ENCODE measurements at regions not wholly inside any gene's neighbourhood (a gene's known extent, or its start where the extent isn't known, plus 50 kb on each side); places are given as distances from the start of the nearest gene placed in this dataset.
"Not testable (repeated sequence)": the region's sequence is repeated elsewhere in the genome, so short reads cannot be mapped to it uniquely, and the experiment has no call there.

- not testable (repeated sequence) for DNase-seq
Observed at GRCh38 chr3:181925841-181926240, 214.1 kb downstream of the SOX2 start.

DNA sequence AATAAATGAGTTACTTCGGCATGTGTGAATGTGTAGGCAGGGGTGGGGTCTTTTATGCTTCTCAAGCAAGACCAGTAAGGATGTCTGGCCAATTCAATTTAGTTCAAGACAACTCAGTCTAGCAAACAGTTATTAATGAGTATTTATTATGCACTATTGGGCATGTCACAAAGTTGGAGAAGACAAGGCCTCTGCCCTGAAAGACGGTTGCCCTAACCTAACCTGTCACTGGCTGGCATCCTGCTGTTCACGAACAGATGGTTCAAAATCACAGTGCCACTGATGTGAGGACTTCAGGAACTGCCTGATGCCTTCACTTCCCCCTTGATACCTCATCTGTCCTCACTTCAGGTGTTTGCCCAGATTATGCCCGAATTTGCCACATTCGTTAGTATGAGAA lies 217.8 kb downstream of the SOX2 start:
- no peak for DNase-seq

DNA sequence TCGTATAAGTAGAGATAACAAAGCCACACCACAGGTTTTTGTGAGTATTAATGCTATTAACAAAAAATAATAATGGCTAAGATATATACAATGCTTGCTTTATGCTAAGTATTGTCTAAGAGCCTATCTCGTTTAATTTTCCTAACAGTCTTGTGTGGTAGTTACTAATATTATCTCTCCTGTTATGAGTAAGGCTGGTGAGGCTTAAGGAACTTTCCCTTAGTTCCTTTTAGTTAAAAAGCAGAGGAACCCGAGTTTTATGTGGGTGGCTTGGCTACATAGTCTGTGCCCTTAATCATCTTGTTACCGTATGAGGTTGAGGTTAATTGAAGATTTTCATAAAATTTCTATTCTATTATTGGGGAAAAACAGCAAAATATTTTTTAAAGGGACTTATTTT lies 218.4 kb downstream of the SOX2 start:
- no peak for DNase-seq

GRCh38 chr3:181932039-181932438 lies 220.3 kb downstream of the SOX2 start:
- DNase-seq: no peak

DNA sequence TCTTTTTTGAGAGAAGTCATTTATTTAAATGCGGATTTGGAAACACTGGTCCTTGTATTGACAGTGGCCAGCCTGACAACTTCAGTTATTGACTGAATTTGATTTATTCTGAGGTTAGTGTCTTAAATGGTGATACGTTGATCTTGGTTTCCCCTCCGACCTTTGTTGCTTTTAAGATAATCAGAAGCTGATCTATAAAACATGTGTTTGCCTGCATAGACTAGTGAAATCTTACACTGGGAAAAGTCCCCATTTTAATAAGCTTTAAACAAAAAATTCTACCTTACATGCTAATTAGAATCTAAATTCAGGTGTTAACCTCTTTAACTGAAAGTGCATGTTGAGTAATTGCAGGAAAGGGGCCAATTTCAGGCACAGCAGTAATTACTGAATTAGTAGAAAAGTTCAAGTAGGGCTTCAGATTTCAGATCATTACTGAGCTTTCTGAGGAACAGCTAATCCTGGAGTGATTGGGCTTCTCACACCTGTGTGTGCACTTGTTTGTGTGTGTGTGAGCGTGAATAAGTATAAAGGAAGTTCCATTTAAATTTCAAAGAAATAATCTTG lies 221.4 kb downstream of the SOX2 start:
- no peak for DNase-seq

DNA sequence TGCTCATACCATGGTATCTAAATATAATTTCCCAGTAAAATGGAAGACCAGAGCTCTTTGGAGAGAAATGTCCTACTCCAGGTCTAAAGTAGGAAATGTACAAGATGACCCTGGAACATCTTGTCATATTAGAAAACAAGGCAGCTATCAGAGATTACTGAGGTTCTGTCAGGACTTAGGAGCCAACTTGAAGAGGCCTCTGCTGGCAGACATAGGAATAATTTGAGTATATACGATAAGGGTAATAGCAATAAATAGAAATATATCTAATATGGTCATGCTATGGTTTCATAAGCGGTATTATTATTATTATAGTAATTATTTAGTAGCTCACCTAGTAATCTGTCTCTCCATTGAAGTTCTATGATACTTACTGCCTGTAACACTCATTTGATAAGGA lies 224.2 kb downstream of the SOX2 start:
- DNase-seq: no peak

- no peak for DNase-seq
Observed at GRCh38 chr3:181936774-181937173, 225.0 kb downstream of the SOX2 start.

DNA sequence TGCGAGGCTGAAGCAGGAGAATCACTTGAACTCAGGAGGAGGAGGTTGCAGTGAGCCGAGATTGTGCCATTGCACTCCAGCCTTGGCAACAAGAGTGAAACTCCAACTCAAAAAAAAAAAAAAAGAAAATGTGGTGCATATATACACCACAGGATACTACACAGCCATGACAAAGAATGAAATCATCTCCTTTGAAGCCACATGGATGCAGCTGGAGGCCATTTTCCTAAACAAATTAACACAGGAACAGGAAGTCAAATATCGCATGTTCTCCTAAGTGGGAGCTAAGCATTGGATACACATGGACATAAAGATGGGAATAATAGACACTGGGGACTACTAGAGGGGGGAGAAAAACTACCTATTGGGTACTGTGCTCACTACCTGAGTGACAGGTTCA lies 226.9 kb downstream of the SOX2 start:
- not testable (repeated sequence) for DNase-seq

GRCh38 chr3:181940703-181941102 lies 229.0 kb downstream of the SOX2 start:
- DNase-seq: no peak

DNA sequence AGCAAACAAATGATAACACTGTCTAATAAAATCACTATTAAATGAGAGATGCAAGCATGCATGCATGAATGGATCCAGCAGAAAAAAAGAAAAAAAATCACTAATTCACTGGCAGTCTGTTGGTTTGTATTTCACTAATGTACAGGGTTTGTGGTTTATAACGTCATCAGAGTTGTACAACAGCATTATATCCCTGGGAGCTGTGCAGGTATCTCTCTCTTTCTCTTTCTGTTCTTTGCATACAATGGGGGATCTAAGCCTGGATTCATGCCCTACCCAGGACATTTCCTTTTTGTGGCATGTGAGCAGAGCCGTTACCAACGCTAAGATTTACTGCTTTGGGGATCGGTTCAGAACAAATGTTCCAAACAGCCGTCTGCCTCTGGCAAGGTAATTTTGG lies 229.5 kb downstream of the SOX2 start:
- no peak for DNase-seq

GRCh38 chr3:181943285-181943684 lies 231.6 kb downstream of the SOX2 start:
- DNase-seq: no peak

DNA sequence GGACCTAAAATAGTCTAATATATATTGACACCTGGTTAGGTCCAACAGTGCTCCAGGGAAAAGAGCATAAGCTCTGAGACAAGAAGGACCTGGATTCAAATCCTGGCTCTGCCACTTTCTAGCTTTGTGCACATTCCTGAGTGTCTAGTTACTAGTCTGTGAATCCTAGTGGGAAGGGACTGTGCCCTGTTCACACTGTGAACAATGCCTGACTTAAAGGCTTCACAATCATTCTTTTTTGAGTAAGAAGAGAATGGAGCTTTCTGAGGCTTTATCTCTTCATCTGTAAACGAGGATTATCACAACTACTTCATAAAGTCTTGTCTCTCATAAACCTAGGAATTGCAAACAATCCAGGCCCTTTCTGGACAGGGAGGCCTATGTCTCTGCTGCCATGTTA lies 235.9 kb downstream of the SOX2 start:
- no peak for DNase-seq

DNA sequence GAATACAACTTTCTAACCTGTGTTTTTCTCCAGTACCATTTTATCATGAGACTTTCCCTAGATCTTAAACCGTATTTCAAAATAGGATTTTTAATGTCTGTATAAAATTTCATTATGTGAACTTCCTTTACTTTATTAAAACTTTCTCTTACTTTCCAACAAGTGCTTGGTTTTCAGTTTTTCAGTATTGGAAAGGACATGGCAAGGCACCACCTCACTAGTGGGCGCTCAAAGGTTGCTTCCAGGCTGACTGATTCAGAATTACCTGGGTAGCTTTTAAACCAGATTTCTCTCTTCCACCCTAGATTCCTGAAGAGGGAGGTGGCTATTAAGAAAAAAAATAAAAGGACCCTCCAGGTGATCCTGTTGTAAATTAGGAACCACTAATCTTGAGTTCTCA lies 236.6 kb downstream of the SOX2 start:
- peak in 1 of 2 experiments; percentile 22 for DNase-seq

DNA sequence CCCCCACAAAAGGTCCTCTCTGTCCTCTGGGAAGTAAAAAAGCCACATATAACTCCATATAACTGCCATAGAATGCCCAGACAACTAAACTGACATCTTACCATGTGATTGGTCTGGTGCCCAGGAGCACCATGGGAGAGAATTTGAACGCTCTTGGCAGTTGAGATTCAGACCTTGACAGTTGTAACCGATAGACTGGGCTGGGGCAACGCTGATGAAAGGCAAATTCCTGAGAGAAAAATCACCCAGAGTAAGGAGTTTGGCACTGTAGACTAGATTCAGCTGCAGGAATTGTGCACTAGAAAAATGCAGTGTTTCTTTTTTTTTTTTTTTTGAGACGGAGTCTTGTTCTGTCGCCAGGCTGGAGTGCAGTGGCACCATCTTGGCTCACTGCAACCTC lies 240.5 kb downstream of the SOX2 start:
- DNase-seq: no peak

DNA sequence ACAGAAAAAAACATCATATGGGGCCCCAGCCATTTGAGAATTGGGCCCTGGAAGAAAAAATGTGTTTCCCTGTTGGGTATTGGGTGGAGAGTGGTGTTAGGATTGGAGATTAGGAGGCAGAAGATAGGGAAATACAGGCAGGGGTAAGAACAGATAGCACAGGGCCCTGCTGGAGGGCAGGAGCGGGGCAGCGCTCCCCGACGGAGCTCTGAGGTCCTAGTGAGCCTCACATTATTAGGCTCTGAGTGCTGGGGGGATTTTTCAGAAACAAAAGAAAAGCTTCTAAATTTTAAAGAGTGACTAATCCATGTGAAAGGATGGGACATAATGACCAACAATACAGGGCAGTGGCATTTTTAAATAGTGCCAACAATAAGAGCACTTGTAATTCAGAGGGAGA lies 241.2 kb downstream of the SOX2 start:
- DNase-seq: no peak

- DNase-seq: no peak
Observed at GRCh38 chr3:181955566-181955965, 243.8 kb downstream of the SOX2 start.

DNA sequence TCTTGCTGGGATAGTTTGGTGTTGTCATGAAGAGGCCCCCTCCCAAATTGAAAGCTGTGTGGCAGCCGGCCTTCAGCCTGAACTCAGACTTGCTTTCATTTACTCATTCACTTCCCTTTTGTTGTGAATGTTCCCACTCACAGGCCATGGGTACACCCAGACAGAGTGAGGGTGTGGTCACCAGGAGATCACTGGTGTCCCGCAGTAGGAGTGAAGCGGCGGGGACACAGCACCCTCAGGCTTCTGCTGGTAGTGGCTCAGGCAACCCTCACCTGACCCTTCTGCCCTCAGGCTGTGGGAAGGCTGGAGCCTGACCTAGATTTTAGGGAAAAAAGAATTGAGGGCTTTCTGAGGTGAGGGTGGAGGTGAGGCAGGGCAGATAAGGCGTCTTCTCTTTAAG lies 244.4 kb downstream of the SOX2 start:
- DNase-seq: no peak

GRCh38 chr3:181966393-181966792 lies 254.7 kb downstream of the SOX2 start:
- DNase-seq: no peak

- DNase-seq: no peak
Observed at GRCh38 chr3:181969925-181970324, 258.2 kb downstream of the SOX2 start.

DNA sequence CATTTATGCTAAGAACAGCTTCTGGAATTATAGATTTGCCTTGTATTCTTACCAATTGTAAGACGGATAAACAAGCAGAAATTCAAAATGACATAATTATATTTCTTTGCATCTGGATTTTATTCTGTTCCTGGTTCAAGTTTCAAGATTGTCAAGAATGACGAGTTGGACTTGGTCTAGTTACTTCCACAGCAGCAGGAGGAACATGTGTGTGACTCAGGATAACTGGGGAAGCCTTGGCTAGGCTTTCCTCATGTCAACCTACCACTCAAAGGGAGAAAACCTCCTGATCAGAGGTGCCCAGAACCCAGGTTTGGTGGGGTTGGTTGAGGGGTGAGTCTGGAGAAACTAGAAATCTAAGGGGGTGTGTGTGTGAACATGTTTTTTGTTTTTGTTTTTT lies 259.7 kb downstream of the SOX2 start:
- no peak for DNase-seq

DNA sequence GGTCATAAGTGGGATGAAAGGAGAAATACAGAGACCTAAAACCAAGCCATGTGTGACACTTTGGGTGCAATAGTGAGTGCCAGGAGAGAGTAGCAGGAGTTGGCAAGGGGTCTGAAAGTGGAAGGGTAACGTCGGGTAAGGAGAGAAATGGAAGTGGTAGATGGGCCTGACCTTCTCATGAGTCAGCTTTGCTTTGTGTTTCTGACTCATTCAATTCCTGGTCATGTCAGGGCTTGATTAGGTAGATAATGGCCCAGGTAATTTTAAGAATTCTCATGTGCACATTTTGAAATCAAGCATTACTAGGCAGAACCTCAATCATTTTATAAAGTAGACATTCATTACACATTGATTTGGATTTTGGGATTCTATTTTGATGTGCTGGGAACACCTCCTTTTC lies 262.5 kb downstream of the SOX2 start:
- DNase-seq: no peak

DNA sequence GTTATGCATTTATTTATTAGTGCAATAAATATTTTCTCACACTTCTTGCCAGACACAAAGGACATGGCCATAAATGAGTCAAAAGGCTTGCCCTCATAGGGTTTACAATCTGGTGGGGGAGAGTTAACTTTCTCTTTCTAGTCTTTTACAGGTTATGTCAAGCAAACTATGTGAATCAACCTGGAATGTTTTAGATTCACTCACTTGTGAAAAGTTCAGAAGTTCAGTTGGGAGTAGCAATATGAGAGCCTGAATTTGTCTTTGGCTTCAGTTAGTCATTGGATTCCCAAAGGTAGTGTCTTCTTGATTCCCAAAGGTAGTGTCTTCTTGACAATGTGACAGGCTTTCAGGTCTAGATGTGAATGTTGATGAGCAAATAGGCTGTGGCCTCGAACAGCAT lies 264.8 kb downstream of the SOX2 start:
- no peak for DNase-seq

DNA sequence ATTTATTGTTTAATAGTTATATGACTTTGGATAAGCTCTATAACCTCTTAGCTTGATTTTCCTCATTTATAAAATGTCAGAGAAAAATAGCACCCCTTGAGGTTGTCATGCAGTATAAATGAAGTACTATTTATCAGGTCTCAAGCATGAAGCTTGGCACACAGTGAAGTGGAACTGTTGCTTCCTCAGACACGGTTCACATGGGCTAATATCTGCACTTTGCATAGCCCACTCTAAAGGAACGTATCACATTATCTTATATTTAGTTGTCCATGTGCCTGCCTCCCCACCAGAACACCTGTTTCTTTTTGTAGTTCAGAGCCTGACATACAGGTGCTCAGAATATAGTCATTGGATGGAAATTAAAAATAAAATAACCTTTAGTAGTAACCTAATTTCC lies 273.7 kb downstream of the SOX2 start:
- no peak for DNase-seq

GRCh38 chr3:181987736-181988135 lies 276.0 kb downstream of the SOX2 start:
- no peak for DNase-seq

- no peak for DNase-seq
Observed at GRCh38 chr3:181998828-181999227, 287.1 kb downstream of the SOX2 start.

DNA sequence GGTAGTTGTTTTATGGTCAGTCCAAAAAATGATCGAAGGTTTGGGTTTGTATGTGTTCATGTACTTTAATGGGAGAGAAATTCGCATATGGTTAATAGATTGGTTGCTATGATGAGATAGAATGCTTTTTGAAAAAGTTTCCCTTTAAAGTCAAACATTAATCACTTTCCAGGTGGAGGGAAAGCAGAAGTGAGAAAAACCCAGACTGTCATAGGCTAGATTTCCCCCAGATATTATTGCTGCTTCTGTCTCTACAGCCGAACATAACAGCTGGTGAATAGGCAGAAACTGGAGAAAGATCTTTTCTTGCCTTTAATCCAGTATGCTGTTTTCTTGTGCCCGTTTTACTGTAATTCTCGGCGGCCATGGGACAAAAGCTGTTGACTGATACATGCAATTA lies 287.6 kb downstream of the SOX2 start:
- no peak for DNase-seq

Data from NCI-H526 (cell line).